Tibial artery (tissue), 4 donors: ENCODE measurements at regions not wholly inside any gene's neighbourhood (a gene's known extent, or its start where the extent isn't known, plus 50 kb on each side); places are given as distances from the start of the nearest gene placed in this dataset.

Experiments
- DNase-seq, 2 donors: peaks; one replicate each; pipeline ENCODE4 v3.0.0-alpha.2; 2019
- H3K27ac ChIP-seq, 2 donors: fragments of 200-600 bp; sonication (generic) in 1 of 2; 1 replicate in 1 of 2; 2 replicates in 1 of 2; pipeline ENCODE4 v1.5.1; 2018 to 2019; ENCODE audit warnings: mild to moderate bottlenecking in 1 of 2
- H3K27me3 ChIP-seq, 2 donors: fragments of 200-600 bp; sonication (generic) in 1 of 2; one replicate each; pipeline versions ENCODE4 v1.5.1 to v1.6.0; 2016 to 2019
- H3K36me3 ChIP-seq, 3 donors: fragments of 200-600 bp; sonication (generic) in 2 of 3; one replicate each; pipeline ENCODE4 v1.5.1; 2016 to 2019; ENCODE audit warnings: mild to moderate bottlenecking in 2 of 3
- H3K4me1 ChIP-seq, 4 donors: fragments of 200-600 bp; sonication (generic) in 2 of 4; 1 replicate in 3 of 4; 2 replicates in 1 of 4; pipeline ENCODE4 v1.5.1; 2016 to 2019
- H3K4me3 ChIP-seq, 2 donors: fragments of 200-600 bp; sonication (generic) in 1 of 2; 1 replicate in 1 of 2; 2 replicates in 1 of 2; pipeline ENCODE4 v1.5.1; 2018 to 2019; ENCODE audit warnings: mild to moderate bottlenecking in 2 of 2
- H3K9me3 ChIP-seq, 3 donors: fragments of 200-600 bp; sonication (generic) in 1 of 3; one replicate each; pipeline ENCODE4 v1.5.1; 2016 to 2019
- intact Hi-C: fragments of 100-400 bp; cut with DNase I; formaldehyde crosslinking; loops from one replicate; pipeline ENCODE4 v1.15.0; 2023; ENCODE audit warnings: low total_unique reads
- TF ChIP-seq, protein P1 (sequence below), 2 experiments: fragments of 200-600 bp in 1 of 2; fragments of 450-650 bp in 1 of 2; IDR thresholded peaks; one replicate each; pipeline ENCODE4 v1.5.1; 2017 to 2019; ENCODE audit warnings: antibody characterized with exemption in 2 of 2, mild to moderate bottlenecking in 1 of 2, moderate library complexity in 1 of 2

DNA sequence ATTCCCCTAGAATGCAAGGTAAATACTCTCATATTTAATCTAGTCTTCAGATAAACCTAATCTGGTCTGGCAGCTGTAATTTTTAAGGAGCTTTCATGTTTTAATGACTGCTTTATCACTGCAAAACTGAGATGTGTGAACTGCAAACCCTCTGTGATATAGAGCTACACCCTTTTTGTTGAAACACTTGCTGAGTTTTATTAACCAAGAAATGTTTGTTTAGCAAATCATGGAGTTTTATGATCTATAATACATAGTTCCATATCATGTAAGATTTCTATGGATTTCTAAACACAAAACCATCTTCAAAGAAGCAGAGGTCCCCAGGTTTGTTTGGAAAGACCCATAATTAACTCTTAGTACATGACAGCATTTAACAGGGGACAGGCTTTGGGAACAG is 126.4 kb downstream of the BTC start:
- H3K9me3 ChIP-seq, result no peaks in the 10 kb centered on the region
- no peak for DNase-seq
- H3K4me3 ChIP-seq, result no peak overlapping the region
- H3K36me3 ChIP-seq, result no peaks in the 10 kb centered on the region
- no peaks in the 10 kb centered on the region for H3K27me3 ChIP-seq
- TF ChIP-seq, protein P1, sequence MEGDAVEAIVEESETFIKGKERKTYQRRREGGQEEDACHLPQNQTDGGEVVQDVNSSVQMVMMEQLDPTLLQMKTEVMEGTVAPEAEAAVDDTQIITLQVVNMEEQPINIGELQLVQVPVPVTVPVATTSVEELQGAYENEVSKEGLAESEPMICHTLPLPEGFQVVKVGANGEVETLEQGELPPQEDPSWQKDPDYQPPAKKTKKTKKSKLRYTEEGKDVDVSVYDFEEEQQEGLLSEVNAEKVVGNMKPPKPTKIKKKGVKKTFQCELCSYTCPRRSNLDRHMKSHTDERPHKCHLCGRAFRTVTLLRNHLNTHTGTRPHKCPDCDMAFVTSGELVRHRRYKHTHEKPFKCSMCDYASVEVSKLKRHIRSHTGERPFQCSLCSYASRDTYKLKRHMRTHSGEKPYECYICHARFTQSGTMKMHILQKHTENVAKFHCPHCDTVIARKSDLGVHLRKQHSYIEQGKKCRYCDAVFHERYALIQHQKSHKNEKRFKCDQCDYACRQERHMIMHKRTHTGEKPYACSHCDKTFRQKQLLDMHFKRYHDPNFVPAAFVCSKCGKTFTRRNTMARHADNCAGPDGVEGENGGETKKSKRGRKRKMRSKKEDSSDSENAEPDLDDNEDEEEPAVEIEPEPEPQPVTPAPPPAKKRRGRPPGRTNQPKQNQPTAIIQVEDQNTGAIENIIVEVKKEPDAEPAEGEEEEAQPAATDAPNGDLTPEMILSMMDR (IDR thresholded peaks at IDR 0.05), result no peak
- H3K4me1 ChIP-seq, result no peaks in the 10 kb centered on the region
- no peak overlapping the region for H3K27ac ChIP-seq
- intact Hi-C loops, result no loop called here

DNA sequence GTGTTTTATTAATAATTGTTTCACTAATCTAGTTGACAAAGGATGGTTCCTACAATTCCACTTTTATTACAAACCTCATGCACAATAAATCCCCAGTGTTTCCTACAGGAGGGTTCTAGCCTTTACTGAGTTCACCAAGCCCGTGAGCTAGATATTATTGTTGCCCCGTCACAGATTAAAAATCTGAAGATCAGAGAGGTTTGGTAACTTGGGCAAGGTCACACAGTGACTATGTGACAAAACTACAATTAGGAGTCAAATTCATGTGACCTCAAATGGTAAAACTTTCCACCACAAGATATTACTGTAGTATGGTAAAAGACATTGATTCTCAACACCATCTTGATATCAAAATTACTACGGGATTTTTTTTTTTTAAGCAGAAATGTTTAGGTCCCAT is 124.6 kb downstream of the BTC start:
- H3K36me3 ChIP-seq, result no peaks in the 10 kb centered on the region
- no peaks in the 10 kb centered on the region for H3K27me3 ChIP-seq
- no peaks in the 10 kb centered on the region for H3K9me3 ChIP-seq
- H3K4me1 ChIP-seq, result no peaks in the 10 kb centered on the region
- intact Hi-C loops, result loop anchor here (10.0 kb wide), 1 partner anchor 295 kb away; no protein-coding TSS in a partner anchor
- TF ChIP-seq, protein P1 (IDR thresholded peaks at IDR 0.05), result no peak
- H3K4me3 ChIP-seq, result no peak overlapping the region
- H3K27ac ChIP-seq, result no peak overlapping the region
- DNase-seq, result no peak

DNA sequence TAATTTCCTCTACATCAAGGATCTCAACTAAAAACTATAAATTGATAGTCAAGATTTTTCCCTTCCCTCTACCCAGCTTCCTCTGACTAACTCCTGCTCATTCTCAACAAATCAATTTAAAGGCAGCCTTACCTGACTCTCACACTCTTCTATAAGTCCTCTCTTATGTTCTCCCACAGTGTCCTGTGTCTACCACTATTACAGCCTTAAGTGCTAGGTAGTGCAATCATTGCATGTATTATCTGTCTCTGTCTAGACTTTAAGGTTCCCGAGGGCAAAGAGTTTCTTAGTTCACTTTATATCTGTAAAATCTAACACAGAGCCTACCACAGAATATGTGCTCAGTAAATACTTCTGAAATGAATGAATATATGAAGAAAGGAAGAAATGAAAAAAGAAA is 123.7 kb downstream of the BTC start:
- Histone ChIP-seq H3K36me3 (no peaks in the 10 kb centered on the region), H3K4me1 (no peaks in the 10 kb centered on the region), H3K27me3 (no peaks in the 10 kb centered on the region), H3K9me3 (no peaks in the 10 kb centered on the region), H3K27ac (no peak overlapping the region), H3K4me3 (no peak overlapping the region)
- no peak for DNase-seq
- intact Hi-C loops, result loop anchor here (10.0 kb wide), 1 partner anchor 296 kb away; no protein-coding TSS in a partner anchor
- TF ChIP-seq, protein P1 (IDR thresholded peaks at IDR 0.05), result no peak

DNA sequence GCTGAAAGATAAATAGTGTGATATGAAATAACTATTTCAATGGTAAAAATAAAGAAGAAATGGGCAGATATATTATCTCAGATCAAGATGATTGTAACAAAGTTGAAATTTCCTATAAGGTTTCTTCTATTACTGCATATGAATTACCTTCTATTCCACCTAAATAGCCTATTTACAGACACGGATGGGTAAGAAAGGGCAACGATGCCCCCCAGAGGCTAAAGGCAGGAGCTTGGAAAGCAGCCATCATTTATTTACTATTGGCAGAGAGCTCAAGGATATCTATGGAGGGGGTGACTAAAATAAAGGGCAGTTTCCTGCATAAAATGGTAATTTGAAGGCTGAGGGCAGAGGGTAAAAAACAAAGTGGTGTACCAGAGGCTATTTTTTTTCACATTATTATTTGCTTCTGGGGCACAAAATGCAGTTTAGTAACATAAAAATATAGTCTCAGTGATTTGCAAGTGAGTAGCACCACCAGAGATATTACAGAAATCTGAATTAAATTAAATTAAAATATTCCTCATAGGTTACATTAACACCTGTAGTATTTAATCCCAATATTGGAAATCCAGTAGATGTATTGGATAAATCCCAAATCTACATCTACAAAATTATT is 123.1 kb downstream of the BTC start:
- Histone ChIP-seq H3K36me3 (no peaks in the 10 kb centered on the region), H3K9me3 (no peaks in the 10 kb centered on the region), H3K4me1 (no peaks in the 10 kb centered on the region), H3K4me3 (no peak overlapping the region), H3K27ac (no peak overlapping the region), H3K27me3 (no peaks in the 10 kb centered on the region)
- TF ChIP-seq, protein P1 (IDR thresholded peaks at IDR 0.05), result peak in 1 of 2 experiments; percentile 25
- DNase-seq, result no peak
- intact Hi-C loops, result loop anchor here (10.0 kb wide), 1 partner anchor 296 kb away; no protein-coding TSS in a partner anchor

DNA sequence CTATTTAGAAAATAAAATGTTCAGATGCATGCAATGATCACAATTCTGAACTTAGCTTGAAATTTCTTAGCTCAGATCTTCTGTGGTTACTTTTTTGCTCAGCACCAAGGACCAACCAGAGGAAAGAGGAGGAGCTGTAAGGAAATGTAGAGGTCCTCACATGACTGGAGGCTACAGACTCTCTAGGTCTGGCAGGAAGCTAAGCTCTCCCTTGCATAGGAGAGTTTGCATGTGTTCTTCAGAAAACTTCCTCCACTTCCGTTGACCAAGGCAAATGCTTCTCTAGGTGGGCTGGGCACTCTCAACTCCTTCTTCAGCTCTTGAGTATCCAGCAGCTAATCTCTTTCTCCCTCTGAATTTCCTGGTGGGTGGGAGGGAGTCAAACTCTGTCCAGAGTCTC is 119.6 kb downstream of the BTC start:
- intact Hi-C loops, result loop anchor here (10.0 kb wide), 1 partner anchor 300 kb away; no protein-coding TSS in a partner anchor
- H3K9me3 ChIP-seq, result no peaks in the 10 kb centered on the region
- H3K36me3 ChIP-seq, result no peaks in the 10 kb centered on the region
- no peak overlapping the region for H3K4me3 ChIP-seq
- H3K27ac ChIP-seq, result no peak overlapping the region
- no peak for DNase-seq
- no peaks in the 10 kb centered on the region for H3K4me1 ChIP-seq
- TF ChIP-seq, protein P1 (IDR thresholded peaks at IDR 0.05), result no peak
- H3K27me3 ChIP-seq, result no peaks in the 10 kb centered on the region
